ENCODE measurements at regions not wholly inside any gene's neighbourhood (a gene's known extent, or its start where the extent isn't known, plus 50 kb on each side); places are given as distances from the start of the nearest gene placed in this dataset.

- Histone ChIP-seq H3K36me3 (no peaks in the 10 kb centered on the region), H3K9me3 (peaks cover 0 to 5% (median 0%) of the 10 kb centered on the region in 3 donors), H3K27me3 (no peaks in the 10 kb centered on the region), H3K27ac (no peak overlapping the region), H3K4me1 (no peaks in the 10 kb centered on the region), H3K4me3 (no peak overlapping the region)
- intact Hi-C loops (cut with DNase I; ENCODE audit: low total_unique reads), result no loop called here
- TF ChIP-seq, protein P1, sequence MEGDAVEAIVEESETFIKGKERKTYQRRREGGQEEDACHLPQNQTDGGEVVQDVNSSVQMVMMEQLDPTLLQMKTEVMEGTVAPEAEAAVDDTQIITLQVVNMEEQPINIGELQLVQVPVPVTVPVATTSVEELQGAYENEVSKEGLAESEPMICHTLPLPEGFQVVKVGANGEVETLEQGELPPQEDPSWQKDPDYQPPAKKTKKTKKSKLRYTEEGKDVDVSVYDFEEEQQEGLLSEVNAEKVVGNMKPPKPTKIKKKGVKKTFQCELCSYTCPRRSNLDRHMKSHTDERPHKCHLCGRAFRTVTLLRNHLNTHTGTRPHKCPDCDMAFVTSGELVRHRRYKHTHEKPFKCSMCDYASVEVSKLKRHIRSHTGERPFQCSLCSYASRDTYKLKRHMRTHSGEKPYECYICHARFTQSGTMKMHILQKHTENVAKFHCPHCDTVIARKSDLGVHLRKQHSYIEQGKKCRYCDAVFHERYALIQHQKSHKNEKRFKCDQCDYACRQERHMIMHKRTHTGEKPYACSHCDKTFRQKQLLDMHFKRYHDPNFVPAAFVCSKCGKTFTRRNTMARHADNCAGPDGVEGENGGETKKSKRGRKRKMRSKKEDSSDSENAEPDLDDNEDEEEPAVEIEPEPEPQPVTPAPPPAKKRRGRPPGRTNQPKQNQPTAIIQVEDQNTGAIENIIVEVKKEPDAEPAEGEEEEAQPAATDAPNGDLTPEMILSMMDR (IDR thresholded peaks at IDR 0.05), result no peak
- no peak for DNase-seq
Measured at GRCh38 chr15:94991718-94992117, 760.4 kb downstream of the MCTP2 start.

DNA sequence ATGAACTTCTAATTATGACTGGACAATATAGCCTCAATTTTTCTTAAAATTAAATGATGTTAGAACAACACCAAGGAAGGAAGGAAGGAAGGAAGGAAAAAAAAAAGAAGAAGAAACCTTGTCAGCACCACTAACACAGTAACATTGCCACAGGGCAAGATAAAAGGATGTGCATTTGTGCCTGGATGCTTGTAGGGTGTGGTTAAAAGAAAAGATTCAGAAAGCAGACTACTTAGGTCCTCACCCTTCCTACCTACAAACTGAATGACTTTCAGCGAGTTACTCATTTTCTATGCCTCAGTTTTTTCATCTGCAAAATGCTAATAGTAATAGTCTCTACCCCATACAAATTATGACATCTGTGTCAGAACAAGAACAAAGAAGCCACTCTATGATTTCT lies 778.3 kb downstream of the MCTP2 start:
- Histone ChIP-seq H3K4me3 (no peak overlapping the region), H3K27me3 (no peaks in the 10 kb centered on the region), H3K9me3 (no peaks in the 10 kb centered on the region), H3K36me3 (no peaks in the 10 kb centered on the region), H3K4me1 (peaks cover 0 to 6% (median 0%) of the 10 kb centered on the region in 4 donors), H3K27ac (no peak overlapping the region)
- TF ChIP-seq, protein P1 (IDR thresholded peaks at IDR 0.05), result no peak
- intact Hi-C loops (cut with DNase I; ENCODE audit: low total_unique reads), result no loop called here
- no peak for DNase-seq

DNA sequence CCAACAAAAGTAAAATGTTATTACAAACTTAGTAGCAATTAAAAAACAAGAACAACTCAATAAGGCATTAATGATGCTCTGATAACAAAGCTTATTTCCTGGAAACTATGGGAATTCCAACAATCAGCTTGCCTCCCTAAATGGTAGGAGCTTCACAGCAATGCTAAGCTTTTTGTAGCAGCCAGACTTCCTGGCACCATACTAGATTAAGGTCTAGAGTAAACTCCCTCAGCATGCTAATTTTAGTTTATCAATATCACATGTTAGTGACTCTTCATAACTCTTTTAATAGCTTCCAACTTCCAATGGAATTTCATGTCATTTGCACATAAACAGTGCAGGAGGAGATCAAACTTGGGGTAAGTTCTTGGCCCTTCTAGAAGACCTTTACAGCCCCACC lies 782.0 kb downstream of the MCTP2 start:
- Histone ChIP-seq H3K9me3 (no peaks in the 10 kb centered on the region), H3K4me1 (peaks cover 0 to 13% (median 0%) of the 10 kb centered on the region in 4 donors), H3K27me3 (no peaks in the 10 kb centered on the region), H3K27ac (no peak overlapping the region), H3K4me3 (no peak overlapping the region), H3K36me3 (no peaks in the 10 kb centered on the region)
- intact Hi-C loops (cut with DNase I; ENCODE audit: low total_unique reads), result no loop called here
- no peak for DNase-seq
- TF ChIP-seq, protein P1 (IDR thresholded peaks at IDR 0.05), result no peak

- Histone ChIP-seq H3K27ac (no peak overlapping the region), H3K4me1 (peaks cover 0 to 13% (median 0%) of the 10 kb centered on the region in 4 donors), H3K4me3 (no peak overlapping the region), H3K9me3 (no peaks in the 10 kb centered on the region), H3K27me3 (no peaks in the 10 kb centered on the region), H3K36me3 (no peaks in the 10 kb centered on the region)
- TF ChIP-seq, protein P1 (IDR thresholded peaks at IDR 0.05), result no peak
- DNase-seq, result no peak
- intact Hi-C loops (cut with DNase I; ENCODE audit: low total_unique reads), result no loop called here
Measured at GRCh38 chr15:95016511-95017229, 785.3 kb downstream of the MCTP2 start.

DNA sequence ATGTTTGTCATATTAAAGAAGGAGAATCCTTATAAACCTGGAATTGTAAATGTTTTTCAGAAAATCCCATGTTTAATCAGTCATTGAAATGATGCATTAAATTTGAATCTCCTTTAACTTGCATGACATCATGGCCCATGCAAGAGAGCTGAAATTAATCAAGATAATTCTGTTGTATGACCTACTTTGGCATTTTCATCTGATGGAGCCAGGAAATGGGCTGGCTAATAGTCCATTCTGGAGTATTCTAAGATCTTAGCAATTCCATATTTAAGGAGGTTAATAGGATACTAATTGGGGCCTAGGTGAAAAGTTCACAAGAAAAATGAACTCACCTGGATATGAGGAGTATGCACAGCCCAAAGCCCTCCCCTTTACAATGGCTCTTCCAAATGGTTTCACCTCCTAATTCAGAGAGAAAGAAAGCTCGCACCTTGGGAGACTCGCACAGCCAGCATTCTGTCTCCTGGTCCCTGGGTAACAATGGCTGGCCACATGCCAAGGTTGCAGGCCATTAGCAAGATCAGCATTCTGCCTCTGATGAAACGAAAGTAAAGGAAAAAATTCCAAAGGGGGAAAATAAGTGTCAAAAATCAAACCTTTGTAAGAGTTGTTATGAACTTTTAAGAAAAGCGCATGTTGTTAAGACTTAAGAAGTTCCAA lies 786.4 kb downstream of the MCTP2 start:
- H3K27me3 ChIP-seq, result no peaks in the 10 kb centered on the region
- H3K36me3 ChIP-seq, result no peaks in the 10 kb centered on the region
- no peak overlapping the region for H3K27ac ChIP-seq
- peaks cover 0 to 13% (median 0%) of the 10 kb centered on the region in 4 donors for H3K4me1 ChIP-seq
- H3K4me3 ChIP-seq, result no peak overlapping the region
- intact Hi-C loops (cut with DNase I; ENCODE audit: low total_unique reads), result no loop called here
- peak in 1 of 2 donors; percentile 35 for DNase-seq
- H3K9me3 ChIP-seq, result no peaks in the 10 kb centered on the region
- TF ChIP-seq, protein P1 (IDR thresholded peaks at IDR 0.05), result no peak
